22Rv1 (cell line): ENCODE measurements at regions not wholly inside any gene's neighbourhood (a gene's known extent, or its start where the extent isn't known, plus 50 kb on each side); places are given as distances from the start of the nearest gene placed in this dataset.

ENCODE experiments used
- H3K27ac ChIP-seq: fragments of 450-650 bp; 2 replicates; pipeline ENCODE4 v1.5.1; 2017
- CTCF ChIP-seq: fragments of 450-650 bp; IDR thresholded peaks from 2 replicates; pipeline ENCODE4 v1.5.1; 2017; ENCODE audit warnings: mild to moderate bottlenecking
- ZFX ChIP-seq: fragments of 450-650 bp; IDR thresholded peaks from 2 replicates; pipeline ENCODE4 v1.6.1; 2017; ENCODE audit warnings: antibody characterized with exemption, borderline replicate concordance

- H3K27ac ChIP-seq = no peak overlapping the region
- TF ChIP-seq CTCF (no peak), ZFX (no peak)
Observed at GRCh38 chr20:50267041-50267865, 76.6 kb downstream of the CEBPB start.

DNA sequence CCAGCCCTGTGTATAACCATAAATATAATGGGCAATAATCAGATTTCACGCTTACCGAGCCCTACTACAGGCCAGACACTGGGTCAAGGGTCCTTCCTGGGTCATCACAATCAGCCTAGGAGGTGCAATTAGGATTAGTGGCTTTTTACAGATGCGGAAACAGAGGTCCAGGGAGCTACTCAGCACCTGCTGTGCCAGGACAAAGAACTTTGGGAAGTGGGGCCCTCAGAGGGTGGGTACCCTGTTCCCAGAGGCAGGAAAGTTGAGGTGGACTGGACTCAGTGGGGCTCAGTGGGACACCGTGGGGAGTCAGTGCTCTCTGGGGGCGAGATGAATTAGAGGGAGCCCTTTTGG is 77.2 kb downstream of the CEBPB start:
- H3K27ac ChIP-seq = no peak overlapping the region
- TF ChIP-seq CTCF (no peak), ZFX (no peak)

DNA sequence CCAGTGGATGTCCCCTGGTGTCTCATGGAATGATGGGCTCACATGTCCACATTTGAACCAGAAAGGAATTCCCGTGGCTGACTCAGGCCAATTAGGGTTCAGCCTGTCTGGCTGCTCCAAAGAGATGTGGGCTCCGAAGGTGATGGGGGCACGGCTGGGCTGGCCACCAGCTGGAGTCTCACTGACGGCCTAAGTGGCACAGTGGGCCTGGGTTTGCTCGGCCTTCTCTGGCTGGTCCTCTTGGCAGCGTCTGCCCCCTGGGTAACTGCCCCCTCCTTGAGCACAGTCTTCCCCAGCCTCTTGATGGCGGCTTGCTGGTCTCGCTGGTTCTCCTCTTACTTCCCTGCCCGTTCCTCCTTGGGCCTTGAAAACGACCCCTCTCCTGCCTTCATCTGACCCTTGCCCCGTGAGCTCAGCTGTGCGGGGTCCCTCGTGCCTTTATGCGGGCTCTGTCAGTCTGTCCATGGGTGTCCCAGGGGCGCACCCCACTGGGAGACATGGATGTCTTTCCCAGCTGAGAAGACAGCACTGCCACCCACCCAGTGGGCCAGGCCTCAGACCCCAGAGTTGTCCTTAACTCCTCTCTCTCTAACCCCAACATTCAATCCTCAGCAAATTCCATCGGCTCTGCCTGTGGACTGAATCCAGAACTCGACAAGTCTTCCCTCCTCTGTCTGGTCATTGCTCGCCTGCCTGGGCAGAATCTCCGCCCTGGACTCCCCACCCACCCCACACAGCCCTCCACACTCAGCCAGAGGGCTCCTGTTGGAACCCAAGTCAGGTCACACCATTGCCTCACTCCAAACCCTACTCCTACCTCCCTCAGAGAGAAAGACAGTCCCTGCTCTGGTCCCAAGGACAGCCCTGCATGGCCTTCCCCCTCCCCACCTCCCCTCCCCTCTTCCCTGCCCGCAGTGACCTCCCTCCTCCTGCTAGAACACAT is 78.7 kb downstream of the CEBPB start:
- no peak overlapping the region for H3K27ac ChIP-seq
- TF ChIP-seq CTCF (no peak), ZFX (no peak)

DNA sequence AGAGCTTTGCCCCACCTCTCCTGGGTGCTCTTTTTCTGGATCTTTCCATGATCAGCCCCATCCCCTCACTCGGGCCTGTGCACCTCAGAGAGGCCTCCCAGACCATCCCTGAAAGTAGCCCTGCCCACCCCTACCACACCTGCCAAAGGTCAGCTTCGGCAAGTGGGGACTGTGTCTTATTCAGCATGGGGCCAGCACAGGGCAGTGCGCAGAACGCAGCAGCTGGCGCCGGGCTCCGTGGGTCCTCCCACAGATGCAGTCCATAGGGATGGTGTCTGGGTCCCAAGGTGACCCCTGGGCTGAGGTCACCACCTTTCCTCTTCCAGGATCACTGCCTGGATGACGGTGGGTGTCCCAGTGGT is 79.4 kb downstream of the CEBPB start:
- TF ChIP-seq CTCF (no peak), ZFX (no peak)
- H3K27ac ChIP-seq = no peak overlapping the region

DNA sequence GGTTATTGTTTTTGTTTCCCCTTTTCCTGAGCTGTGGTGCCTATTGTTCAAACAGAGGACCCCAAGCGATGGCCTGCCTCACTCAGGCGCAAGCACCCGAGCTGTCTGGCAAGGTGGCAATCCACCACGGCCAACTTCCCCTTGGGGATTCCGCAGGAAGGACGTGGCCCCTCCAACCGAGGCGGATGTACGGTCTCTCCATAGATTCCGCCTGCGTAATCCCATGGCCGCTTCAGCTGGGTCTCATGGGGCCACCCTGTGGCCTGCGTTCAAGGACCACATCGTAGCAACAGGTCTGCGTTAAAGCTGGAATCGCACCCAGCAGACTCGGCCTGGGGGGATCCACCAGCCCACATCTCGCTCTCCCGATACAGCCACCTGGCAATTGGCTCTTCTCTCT is 79.9 kb downstream of the CEBPB start:
- TF ChIP-seq ZFX (no peak), CTCF (no peak)
- no peak overlapping the region for H3K27ac ChIP-seq

DNA sequence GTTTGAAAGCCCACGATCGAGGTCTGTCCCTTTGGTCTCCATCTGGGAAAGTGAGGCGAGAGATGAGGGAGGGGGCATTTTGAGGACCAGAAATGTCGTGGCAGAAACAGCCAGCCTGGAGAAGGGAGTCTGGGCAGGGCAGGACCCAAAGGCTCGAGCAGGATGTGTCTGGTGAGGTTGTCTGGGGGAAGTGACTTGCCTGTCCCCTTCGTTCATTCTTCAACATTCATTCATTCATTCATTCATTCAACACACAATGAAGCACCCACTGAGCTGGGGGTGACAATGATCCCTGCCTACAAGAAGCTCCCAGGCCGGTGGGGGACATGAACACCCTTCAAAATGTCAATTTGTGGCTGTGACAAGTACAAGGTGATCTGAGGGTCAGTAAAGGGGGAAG is 80.5 kb downstream of the CEBPB start:
- H3K27ac ChIP-seq = no peak overlapping the region
- TF ChIP-seq CTCF = no peak
- no peak for TF ChIP-seq ZFX

GRCh38 chr20:50271612-50272011 is 81.0 kb downstream of the CEBPB start:
- H3K27ac ChIP-seq = no peak overlapping the region
- TF ChIP-seq CTCF (no peak), ZFX (no peak)
